ENCODE measurements at regions not wholly inside any gene's neighbourhood (a gene's known extent, or its start where the extent isn't known, plus 50 kb on each side); places are given as distances from the start of the nearest gene placed in this dataset.

GRCh38 chr1:58090640-58091039 is 455.9 kb downstream of the OMA1 start:
- DNase-seq (ENCODE audit: extremely low spot score, unreplicated experiment) = no peak
- Mint-ChIP-seq H3K27ac (no peak overlapping the region), H3K36me3 (no peaks in the 10 kb centered on the region), H3K4me3 (no peak overlapping the region), H3K4me1 (ENCODE audit: unreplicated experiment) (peaks cover 26% of the 10 kb centered on the region), H3K9me3 (no peaks in the 10 kb centered on the region), H3K27me3 (peaks cover 3% of the 10 kb centered on the region)
- TF ChIP-seq, protein P1, sequence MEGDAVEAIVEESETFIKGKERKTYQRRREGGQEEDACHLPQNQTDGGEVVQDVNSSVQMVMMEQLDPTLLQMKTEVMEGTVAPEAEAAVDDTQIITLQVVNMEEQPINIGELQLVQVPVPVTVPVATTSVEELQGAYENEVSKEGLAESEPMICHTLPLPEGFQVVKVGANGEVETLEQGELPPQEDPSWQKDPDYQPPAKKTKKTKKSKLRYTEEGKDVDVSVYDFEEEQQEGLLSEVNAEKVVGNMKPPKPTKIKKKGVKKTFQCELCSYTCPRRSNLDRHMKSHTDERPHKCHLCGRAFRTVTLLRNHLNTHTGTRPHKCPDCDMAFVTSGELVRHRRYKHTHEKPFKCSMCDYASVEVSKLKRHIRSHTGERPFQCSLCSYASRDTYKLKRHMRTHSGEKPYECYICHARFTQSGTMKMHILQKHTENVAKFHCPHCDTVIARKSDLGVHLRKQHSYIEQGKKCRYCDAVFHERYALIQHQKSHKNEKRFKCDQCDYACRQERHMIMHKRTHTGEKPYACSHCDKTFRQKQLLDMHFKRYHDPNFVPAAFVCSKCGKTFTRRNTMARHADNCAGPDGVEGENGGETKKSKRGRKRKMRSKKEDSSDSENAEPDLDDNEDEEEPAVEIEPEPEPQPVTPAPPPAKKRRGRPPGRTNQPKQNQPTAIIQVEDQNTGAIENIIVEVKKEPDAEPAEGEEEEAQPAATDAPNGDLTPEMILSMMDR (conservative IDR thresholded peaks at IDR 0.05) = no peak

DNA sequence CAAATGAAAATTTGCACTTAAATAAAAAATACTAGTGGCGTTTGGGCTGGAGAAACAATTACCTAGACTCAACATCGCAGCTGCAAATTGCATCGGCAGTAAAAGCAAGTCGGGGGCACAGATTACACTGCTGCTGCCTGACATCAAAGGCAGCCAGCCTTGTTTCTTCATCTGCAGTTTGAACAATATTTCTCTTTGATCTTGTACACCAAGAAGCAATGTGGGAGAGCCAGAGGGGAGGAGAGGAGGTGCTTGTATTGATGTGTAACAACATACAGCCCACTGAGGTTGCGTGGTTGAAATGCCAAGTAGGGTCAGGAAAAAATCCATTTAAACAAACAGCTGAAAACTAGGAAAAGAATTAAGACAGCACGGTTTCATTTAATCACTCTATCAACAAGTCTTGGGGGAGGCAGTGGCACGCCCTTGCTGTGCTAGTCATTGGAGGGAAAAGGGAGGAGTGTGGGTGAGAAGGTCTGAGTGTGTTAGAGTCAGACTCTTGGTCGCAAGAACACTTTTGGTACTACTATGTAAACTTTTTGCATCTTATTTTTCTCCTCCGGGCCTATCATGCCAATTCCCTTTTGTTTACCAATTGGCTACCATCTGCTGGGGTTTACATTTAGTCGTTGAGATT is 456.5 kb downstream of the OMA1 start:
- Mint-ChIP-seq H3K27ac (no peak overlapping the region), H3K27me3 (peaks cover 3% of the 10 kb centered on the region), H3K4me1 (ENCODE audit: unreplicated experiment) (peaks cover 26% of the 10 kb centered on the region), H3K4me3 (peak overlapping the region; percentile 18), H3K9me3 (no peaks in the 10 kb centered on the region), H3K36me3 (no peaks in the 10 kb centered on the region)
- TF ChIP-seq, protein P1 (conservative IDR thresholded peaks at IDR 0.05) = no peak
- DNase-seq (ENCODE audit: extremely low spot score, unreplicated experiment) = no peak

DNA sequence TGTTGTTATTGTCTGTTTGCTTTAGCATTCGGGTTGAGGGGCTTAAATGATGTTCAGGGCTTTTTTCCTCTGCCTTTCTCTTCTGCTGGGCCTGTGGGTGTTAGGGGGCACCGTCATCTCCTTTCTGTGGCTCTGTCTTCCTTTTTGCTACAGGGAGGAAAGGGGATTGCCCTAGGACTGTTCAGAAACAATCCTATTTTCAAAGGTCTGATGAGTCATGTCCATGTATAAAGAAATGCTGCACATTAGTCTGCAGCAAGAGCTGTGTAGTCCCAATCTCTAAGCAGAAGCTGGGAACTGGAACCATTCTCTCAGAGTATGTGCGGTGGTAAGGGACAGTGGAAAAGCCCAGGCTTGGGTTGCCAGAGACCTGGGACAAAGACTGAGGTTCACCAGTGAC is 462.3 kb downstream of the OMA1 start:
- H3K4me3 Mint-ChIP-seq = no peak overlapping the region
- no peak for DNase-seq (ENCODE audit: extremely low spot score, unreplicated experiment)
- TF ChIP-seq, protein P1 (conservative IDR thresholded peaks at IDR 0.05) = no peak
- H3K9me3 Mint-ChIP-seq = no peaks in the 10 kb centered on the region
- H3K4me1 Mint-ChIP-seq (ENCODE audit: unreplicated experiment) = peaks cover 8% of the 10 kb centered on the region
- H3K27me3 Mint-ChIP-seq = peaks cover 8% of the 10 kb centered on the region
- no peak overlapping the region for H3K27ac Mint-ChIP-seq
- no peaks in the 10 kb centered on the region for H3K36me3 Mint-ChIP-seq

DNA sequence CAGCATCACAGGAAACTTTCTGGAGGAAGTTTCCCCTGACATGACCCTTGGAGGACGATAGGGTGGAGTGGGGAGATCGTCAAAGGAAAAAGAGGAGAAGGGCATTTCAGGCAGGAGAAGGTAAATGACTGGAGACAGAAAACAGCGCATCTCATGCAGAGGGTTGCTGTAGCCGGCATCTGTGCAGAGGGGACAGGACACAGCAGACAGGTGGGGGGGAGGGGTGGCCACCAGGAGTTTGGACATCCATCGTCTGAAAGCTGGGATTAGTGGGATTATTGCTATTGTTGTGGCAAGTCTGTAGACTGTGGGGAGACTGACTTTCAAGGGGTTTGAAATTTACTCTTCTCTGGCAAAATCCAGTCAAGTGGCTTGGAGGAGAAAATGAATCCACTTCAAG is 463.9 kb downstream of the OMA1 start:
- H3K4me3 Mint-ChIP-seq = no peak overlapping the region

GRCh38 chr1:58076258-58076657 is 470.3 kb downstream of the OMA1 start:
- Mint-ChIP-seq H3K36me3 (no peaks in the 10 kb centered on the region), H3K9me3 (no peaks in the 10 kb centered on the region), H3K4me3 (no peak overlapping the region), H3K4me1 (ENCODE audit: unreplicated experiment) (no peaks in the 10 kb centered on the region), H3K27ac (no peak overlapping the region), H3K27me3 (no peaks in the 10 kb centered on the region)
- DNase-seq (ENCODE audit: extremely low spot score, unreplicated experiment) = no peak
- TF ChIP-seq, protein P1 (conservative IDR thresholded peaks at IDR 0.05) = no peak

More for the DNA sequence above, 463.9 kb downstream of the OMA1 start:
- no peaks in the 10 kb centered on the region for H3K36me3 Mint-ChIP-seq
- TF ChIP-seq, protein P1 (conservative IDR thresholded peaks at IDR 0.05) = no peak
- H3K27me3 Mint-ChIP-seq = peaks cover 8% of the 10 kb centered on the region
- no peaks in the 10 kb centered on the region for H3K9me3 Mint-ChIP-seq
- no peak overlapping the region for H3K27ac Mint-ChIP-seq
- no peaks in the 10 kb centered on the region for H3K4me1 Mint-ChIP-seq (ENCODE audit: unreplicated experiment)
- no peak for DNase-seq (ENCODE audit: extremely low spot score, unreplicated experiment)

DNA sequence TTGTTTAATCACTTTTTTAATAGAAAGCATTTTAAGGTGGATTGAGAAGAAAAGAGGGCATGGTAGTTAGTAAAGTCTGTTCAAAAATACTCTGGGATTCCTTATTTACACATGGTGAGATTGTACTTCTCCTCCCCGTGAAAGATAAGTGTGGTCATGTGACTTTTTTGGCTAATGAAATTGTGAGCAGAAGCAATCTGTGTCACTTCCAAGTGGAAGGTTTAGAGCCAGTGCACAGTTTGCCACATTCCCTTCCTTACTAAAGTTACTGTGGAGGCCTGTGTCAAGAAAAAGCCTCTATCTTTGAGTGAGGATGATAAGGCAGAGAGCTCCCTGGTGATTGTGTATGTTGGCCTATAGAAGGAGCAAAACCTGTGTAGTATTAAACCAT is 471.3 kb downstream of the OMA1 start:
- Mint-ChIP-seq H3K4me1 (ENCODE audit: unreplicated experiment) (no peaks in the 10 kb centered on the region), H3K27me3 (no peaks in the 10 kb centered on the region), H3K36me3 (no peaks in the 10 kb centered on the region), H3K27ac (no peak overlapping the region), H3K9me3 (no peaks in the 10 kb centered on the region), H3K4me3 (no peak overlapping the region)
- DNase-seq (ENCODE audit: extremely low spot score, unreplicated experiment) = no peak
- TF ChIP-seq, protein P1 (conservative IDR thresholded peaks at IDR 0.05) = no peak
